ENCODE measurements at regions not wholly inside any gene's neighbourhood (a gene's known extent, or its start where the extent isn't known, plus 50 kb on each side); places are given as distances from the start of the nearest gene placed in this dataset.
"Not testable (repeated sequence)": the region's sequence is repeated elsewhere in the genome, so short reads cannot be mapped to it uniquely, and the experiment has no call there.

- no peak overlapping the region for H3K4me3 ChIP-seq (ENCODE audit: low read depth, low read length, poor library complexity, severe bottlenecking)
- H3K9me2 ChIP-seq (ENCODE audit: low read depth, low read length) = no peaks in the 10 kb centered on the region
- peaks cover 10% of the 10 kb centered on the region for H3K9me3 ChIP-seq (ENCODE audit: low read length)
- H3K36me3 ChIP-seq (ENCODE audit: insufficient read depth, low read length) = no peaks in the 10 kb centered on the region
- no peaks in the 10 kb centered on the region for H3K27me3 ChIP-seq (ENCODE audit: insufficient read depth, low read length)
- no peak overlapping the region for H3K9ac ChIP-seq (ENCODE audit: low read length)
- H2AFZ ChIP-seq (ENCODE audit: low read length) = no peak overlapping the region
- H4K20me1 ChIP-seq (ENCODE audit: insufficient read depth, low read length) = no peaks in the 10 kb centered on the region
- no peak overlapping the region for H3K27ac ChIP-seq (ENCODE audit: low read depth, low read length, poor library complexity, severe bottlenecking)
- H3K79me2 ChIP-seq (ENCODE audit: insufficient read depth, low read length) = no peaks in the 10 kb centered on the region
- H3K4me2 ChIP-seq (ENCODE audit: low read length) = no peak overlapping the region
- H3K4me1 ChIP-seq (ENCODE audit: insufficient read depth, low read length, severe bottlenecking) = no peaks in the 10 kb centered on the region
- no peaks in the 10 kb centered on the region for H3F3A ChIP-seq (ENCODE audit: insufficient read depth, low read length)
- TF ChIP-seq EZH2 (IDR thresholded peaks at IDR 0.05; ENCODE audit: borderline replicate concordance, low read length) (no peak), CTCF (IDR thresholded peaks at IDR 0.05; ENCODE audit: low read length) (no peak)
These were observed 83.7 kb upstream of the SLC6A11 start for GRCh38 chr3:10732292-10732691.

GRCh38 chr3:10733297-10733696 lies 82.7 kb upstream of the SLC6A11 start:
- Histone ChIP-seq H3K4me2 (ENCODE audit: low read length) (no peak overlapping the region), H2AFZ (ENCODE audit: low read length) (no peak overlapping the region), H3K4me3 (ENCODE audit: low read depth, low read length, poor library complexity, severe bottlenecking) (no peak overlapping the region), H3K9me3 (ENCODE audit: low read length) (peaks cover 10% of the 10 kb centered on the region), H3K27ac (ENCODE audit: low read depth, low read length, poor library complexity, severe bottlenecking) (no peak overlapping the region), H3K36me3 (ENCODE audit: insufficient read depth, low read length) (no peaks in the 10 kb centered on the region), H3K9ac (ENCODE audit: low read length) (no peak overlapping the region), H4K20me1 (ENCODE audit: insufficient read depth, low read length) (no peaks in the 10 kb centered on the region), H3K9me2 (ENCODE audit: low read depth, low read length) (no peaks in the 10 kb centered on the region), H3K79me2 (ENCODE audit: insufficient read depth, low read length) (no peaks in the 10 kb centered on the region), H3K4me1 (ENCODE audit: insufficient read depth, low read length, severe bottlenecking) (no peaks in the 10 kb centered on the region), H3K27me3 (ENCODE audit: insufficient read depth, low read length) (no peaks in the 10 kb centered on the region), H3F3A (ENCODE audit: insufficient read depth, low read length) (no peaks in the 10 kb centered on the region)
- no peak for TF ChIP-seq CTCF (IDR thresholded peaks at IDR 0.05; ENCODE audit: low read length)
- TF ChIP-seq EZH2 (IDR thresholded peaks at IDR 0.05; ENCODE audit: borderline replicate concordance, low read length) = no peak

- not testable (repeated sequence) for H3K36me3 ChIP-seq (ENCODE audit: insufficient read depth, low read length); H3K9me2 ChIP-seq (ENCODE audit: low read depth, low read length); H3K4me1 ChIP-seq (ENCODE audit: insufficient read depth, low read length, severe bottlenecking); H2AFZ ChIP-seq (ENCODE audit: low read length); H4K20me1 ChIP-seq (ENCODE audit: insufficient read depth, low read length); H3K4me3 ChIP-seq (ENCODE audit: low read depth, low read length, poor library complexity, severe bottlenecking); H3K9ac ChIP-seq (ENCODE audit: low read length); H3K4me2 ChIP-seq (ENCODE audit: low read length); H3K27me3 ChIP-seq (ENCODE audit: insufficient read depth, low read length); H3K79me2 ChIP-seq (ENCODE audit: insufficient read depth, low read length); H3F3A ChIP-seq (ENCODE audit: insufficient read depth, low read length); H3K9me3 ChIP-seq (ENCODE audit: low read length); H3K27ac ChIP-seq (ENCODE audit: low read depth, low read length, poor library complexity, severe bottlenecking)
These were observed 79.6 kb upstream of the SLC6A11 start for GRCh38 chr3:10736444-10736843.

- Histone ChIP-seq H3K4me1 (ENCODE audit: insufficient read depth, low read length, severe bottlenecking) (no peaks in the 10 kb centered on the region), H3K9me3 (ENCODE audit: low read length) (peaks cover 9% of the 10 kb centered on the region), H3F3A (ENCODE audit: insufficient read depth, low read length) (no peaks in the 10 kb centered on the region), H3K79me2 (ENCODE audit: insufficient read depth, low read length) (no peaks in the 10 kb centered on the region), H3K36me3 (ENCODE audit: insufficient read depth, low read length) (no peaks in the 10 kb centered on the region), H3K9me2 (ENCODE audit: low read depth, low read length) (no peaks in the 10 kb centered on the region), H3K4me2 (ENCODE audit: low read length) (no peak overlapping the region), H4K20me1 (ENCODE audit: insufficient read depth, low read length) (no peaks in the 10 kb centered on the region), H3K27me3 (ENCODE audit: insufficient read depth, low read length) (no peaks in the 10 kb centered on the region), H3K4me3 (ENCODE audit: low read depth, low read length, poor library complexity, severe bottlenecking) (no peak overlapping the region), H3K27ac (ENCODE audit: low read depth, low read length, poor library complexity, severe bottlenecking) (no peak overlapping the region), H3K9ac (ENCODE audit: low read length) (no peak overlapping the region), H2AFZ (ENCODE audit: low read length) (no peak overlapping the region)
- TF ChIP-seq CTCF (IDR thresholded peaks at IDR 0.05; ENCODE audit: low read length) (no peak), EZH2 (IDR thresholded peaks at IDR 0.05; ENCODE audit: borderline replicate concordance, low read length) (no peak)
These were observed 78.2 kb upstream of the SLC6A11 start for GRCh38 chr3:10737785-10738184.

Data from OCI-LY1 (cell line).